ENCODE measurements at regions not wholly inside any gene's neighbourhood (a gene's known extent, or its start where the extent isn't known, plus 50 kb on each side); places are given as distances from the start of the nearest gene placed in this dataset.

GRCh38 chr13:50071379-50071778 lies 56.1 kb downstream of the KCNRG start:
- no peak for TF ChIP-seq CTCF (IDR thresholded peaks at IDR 0.05)
- no peak for TF ChIP-seq POLR2A (IDR thresholded peaks at IDR 0.05)
- no peaks in the 10 kb centered on the region for H3K9me3 ChIP-seq
- H3K4me1 ChIP-seq, result peaks cover 7% of the 10 kb centered on the region
- ATAC-seq (no peak), DNase-seq (peak in 1 of 4 donors; percentile 9)
- no peaks in the 10 kb centered on the region for H3K36me3 ChIP-seq (replicated peaks in 1 of 2; ENCODE audit: insufficient read depth in 1 of 2, low read depth in 2 of 2)
- intact Hi-C loops (cut with DNase I), result no loop called here
- H3K27me3 ChIP-seq, result peaks cover 0 to 2% of the 10 kb centered on the region in 2 donors
- peak overlapping the region in 2 of 4 donors; percentile 15 to 43 for H3K27ac ChIP-seq
- WGBS, 2 donors, result 40 to 42% methylated on average over 2 of the region's 2 CpGs
- no peak overlapping the region for H3K4me3 ChIP-seq

GRCh38 chr13:50072676-50073075 lies 57.4 kb downstream of the KCNRG start:
- DNase-seq, result no peak
- Histone ChIP-seq H3K9me3 (no peaks in the 10 kb centered on the region), H3K4me3 (no peak overlapping the region), H3K36me3 (replicated peaks in 1 of 2; ENCODE audit: insufficient read depth in 1 of 2, low read depth in 2 of 2) (no peaks in the 10 kb centered on the region), H3K4me1 (peaks cover 7% of the 10 kb centered on the region), H3K27ac (peak overlapping the region in 1 of 4 donors; percentile 41), H3K27me3 (peaks cover 0 to 5% of the 10 kb centered on the region in 2 donors)
- ATAC-seq, result no peak
- no peak for TF ChIP-seq CTCF (IDR thresholded peaks at IDR 0.05)
- TF ChIP-seq POLR2A (IDR thresholded peaks at IDR 0.05), result no peak
- intact Hi-C loops (cut with DNase I), result no loop called here

- Histone ChIP-seq H3K9me3 (no peaks in the 10 kb centered on the region), H3K27ac (peak overlapping the region in 1 of 4 donors; percentile 92), H3K4me1 (peaks cover 7% of the 10 kb centered on the region), H3K4me3 (no peak overlapping the region), H3K36me3 (replicated peaks in 1 of 2; ENCODE audit: insufficient read depth in 1 of 2, low read depth in 2 of 2) (no peaks in the 10 kb centered on the region), H3K27me3 (peaks cover 0 to 5% of the 10 kb centered on the region in 2 donors)
- ATAC-seq (no peak), DNase-seq (no peak)
- 53 to 72% methylated on average over 1 of the region's 1 CpG for WGBS, 2 donors
- intact Hi-C loops (cut with DNase I), result no loop called here
- TF ChIP-seq POLR2A (IDR thresholded peaks at IDR 0.05), result no peak
Observed at GRCh38 chr13:50073340-50073739, 58.1 kb downstream of the KCNRG start.

- DNase-seq, result no peak
- peaks cover 7% of the 10 kb centered on the region for H3K4me1 ChIP-seq
Observed at GRCh38 chr13:50074843-50075242, 59.6 kb downstream of the KCNRG start.

GRCh38 chr13:50075619-50076097 lies 60.4 kb downstream of the KCNRG start:
- Histone ChIP-seq H3K9me3 (no peaks in the 10 kb centered on the region), H3K27ac (peak overlapping the region in 2 of 4 donors; percentile 5 to 92), H3K27me3 (peaks cover 0 to 5% of the 10 kb centered on the region in 2 donors), H3K4me1 (peaks cover 12% of the 10 kb centered on the region), H3K36me3 (replicated peaks in 1 of 2; ENCODE audit: insufficient read depth in 1 of 2, low read depth in 2 of 2) (no peaks in the 10 kb centered on the region), H3K4me3 (no peak overlapping the region)
- intact Hi-C loops (cut with DNase I), result no loop called here
- WGBS, 2 donors, result 61 to 63% methylated on average over 3 of the region's 3 CpGs
- DNase-seq, result no peak
- no peak for TF ChIP-seq POLR2A (IDR thresholded peaks at IDR 0.05)
- no peak for TF ChIP-seq CTCF (IDR thresholded peaks at IDR 0.05)
- ATAC-seq, result no peak

More at GRCh38 chr13:50074843-50075242, 59.6 kb downstream of the KCNRG start:
- peak overlapping the region in 1 of 4 donors; percentile 92 for H3K27ac ChIP-seq
- intact Hi-C loops (cut with DNase I), result no loop called here
- no peaks in the 10 kb centered on the region for H3K36me3 ChIP-seq (replicated peaks in 1 of 2; ENCODE audit: insufficient read depth in 1 of 2, low read depth in 2 of 2)
- TF ChIP-seq POLR2A (IDR thresholded peaks at IDR 0.05), result no peak
- no peak for TF ChIP-seq CTCF (IDR thresholded peaks at IDR 0.05)
- H3K9me3 ChIP-seq, result no peaks in the 10 kb centered on the region
- no peak for ATAC-seq
- H3K27me3 ChIP-seq, result peaks cover 0 to 5% of the 10 kb centered on the region in 2 donors
- 70 to 83% methylated on average over 1 of the region's 1 CpG for WGBS, 2 donors
- H3K4me3 ChIP-seq, result no peak overlapping the region

All from body of pancreas (tissue), 4 donors.